Lung (tissue), 11 donors: ENCODE measurements at regions not wholly inside any gene's neighbourhood (a gene's known extent, or its start where the extent isn't known, plus 50 kb on each side); places are given as distances from the start of the nearest gene placed in this dataset.

Experiments used
- ATAC-seq: fragments of 200-7000 bp; cut with Tn5 transposase; one replicate; pipeline ENCODE4 v1.9.1; 2020; ENCODE audit warnings: moderate number of reproducible peaks; ENCODE audit not compliant: insufficient read depth, low FRiP score
- DNase-seq, 3 donors: peaks; one replicate each; pipeline ENCODE4 v3.0.0-alpha.2; 2013 to 2017
- H3K27ac ChIP-seq, 2 donors: one replicate each; pipeline ENCODE4 v1.5.1; 2013; ENCODE audit warnings: mild to moderate bottlenecking in 2 of 2, moderate library complexity in 2 of 2, control low read depth in 1 of 2, inconsistent platforms in 1 of 2, low read depth in 1 of 2, low read length in 1 of 2
- H3K27me3 ChIP-seq, 3 donors: one replicate each; pipeline ENCODE4 v1.5.1; 2013; ENCODE audit warnings: low read length in 2 of 3; ENCODE audit not compliant: control insufficient read depth in 3 of 3, insufficient read depth in 3 of 3
- H3K36me3 ChIP-seq, 4 donors: one replicate each; pipeline ENCODE4 v1.5.1; 2013; ENCODE audit warnings: low read length in 4 of 4, mild to moderate bottlenecking in 1 of 4, moderate library complexity in 1 of 4; ENCODE audit not compliant: control insufficient read depth in 4 of 4, insufficient read depth in 4 of 4
- H3K4me1 ChIP-seq, 5 donors: one replicate each; pipeline ENCODE4 v1.5.1; 2013; ENCODE audit warnings: low read length in 5 of 5, mild to moderate bottlenecking in 2 of 5, moderate library complexity in 1 of 5; ENCODE audit not compliant: control insufficient read depth in 5 of 5, insufficient read depth in 5 of 5
- H3K4me3 ChIP-seq: one replicate; pipeline ENCODE4 v1.5.1; 2013; ENCODE audit warnings: mild to moderate bottlenecking, control low read depth, moderate library complexity
- H3K9ac ChIP-seq, 2 donors: one replicate each; pipeline ENCODE4 v1.5.1; 2013; ENCODE audit warnings: low read length in 2 of 2, control low read depth in 1 of 2; ENCODE audit not compliant: insufficient read depth in 1 of 2
- H3K9me3 ChIP-seq, 4 donors: one replicate each; pipeline ENCODE4 v1.5.1; 2013; ENCODE audit warnings: low read length in 3 of 4, mild to moderate bottlenecking in 1 of 4, moderate library complexity in 1 of 4; ENCODE audit not compliant: control insufficient read depth in 4 of 4, insufficient read depth in 3 of 4
- WGBS, 2 donors: extraction: QIAGEN DNeasy Blood & Tissue Kit; methylation state at CpG; one replicate each; pipeline ENCODE4 v1.1.7; 2013; 5-methylcytosine and 5-hydroxymethylcytosine counted together
- TF ChIP-seq, protein P1 (sequence below): IDR thresholded peaks from 2 replicates; pipeline ENCODE4 v1.5.1; 2012; ENCODE audit warnings: mild to moderate bottlenecking; ENCODE audit errors: control extremely low read depth, extremely low read depth
- donor health status: control.
- donor health status: control.
- donor health status: Bipolar disorder and iron deficiency.
- donor health status: healthy.
- donor health status: DM: yes; HTN: yes; CAD: no.

DNA sequence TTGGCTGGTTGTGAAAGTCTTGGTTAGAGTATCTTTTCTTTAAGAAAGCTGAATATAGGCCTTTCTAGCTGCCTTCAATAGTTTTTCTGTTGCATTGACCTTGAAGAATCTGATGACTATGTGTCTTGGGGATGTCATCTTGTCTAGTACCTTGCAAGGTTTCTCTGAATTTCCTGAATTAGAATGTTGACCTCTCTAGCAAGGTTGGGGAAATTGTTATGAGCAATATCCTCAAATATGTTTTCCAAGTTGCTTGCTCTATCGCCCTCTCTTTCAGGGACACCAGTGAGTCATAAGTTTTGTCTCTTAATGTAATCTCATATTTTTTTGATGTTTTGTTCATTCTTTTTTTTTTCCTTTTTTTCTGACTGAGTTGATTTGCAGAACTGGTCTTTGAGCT is 194.7 kb downstream of the RAB28 start:
- TF ChIP-seq, protein P1, sequence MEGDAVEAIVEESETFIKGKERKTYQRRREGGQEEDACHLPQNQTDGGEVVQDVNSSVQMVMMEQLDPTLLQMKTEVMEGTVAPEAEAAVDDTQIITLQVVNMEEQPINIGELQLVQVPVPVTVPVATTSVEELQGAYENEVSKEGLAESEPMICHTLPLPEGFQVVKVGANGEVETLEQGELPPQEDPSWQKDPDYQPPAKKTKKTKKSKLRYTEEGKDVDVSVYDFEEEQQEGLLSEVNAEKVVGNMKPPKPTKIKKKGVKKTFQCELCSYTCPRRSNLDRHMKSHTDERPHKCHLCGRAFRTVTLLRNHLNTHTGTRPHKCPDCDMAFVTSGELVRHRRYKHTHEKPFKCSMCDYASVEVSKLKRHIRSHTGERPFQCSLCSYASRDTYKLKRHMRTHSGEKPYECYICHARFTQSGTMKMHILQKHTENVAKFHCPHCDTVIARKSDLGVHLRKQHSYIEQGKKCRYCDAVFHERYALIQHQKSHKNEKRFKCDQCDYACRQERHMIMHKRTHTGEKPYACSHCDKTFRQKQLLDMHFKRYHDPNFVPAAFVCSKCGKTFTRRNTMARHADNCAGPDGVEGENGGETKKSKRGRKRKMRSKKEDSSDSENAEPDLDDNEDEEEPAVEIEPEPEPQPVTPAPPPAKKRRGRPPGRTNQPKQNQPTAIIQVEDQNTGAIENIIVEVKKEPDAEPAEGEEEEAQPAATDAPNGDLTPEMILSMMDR, result no peak
- H3K9ac ChIP-seq, result no peak overlapping the region
- ATAC-seq, result no peak

DNA sequence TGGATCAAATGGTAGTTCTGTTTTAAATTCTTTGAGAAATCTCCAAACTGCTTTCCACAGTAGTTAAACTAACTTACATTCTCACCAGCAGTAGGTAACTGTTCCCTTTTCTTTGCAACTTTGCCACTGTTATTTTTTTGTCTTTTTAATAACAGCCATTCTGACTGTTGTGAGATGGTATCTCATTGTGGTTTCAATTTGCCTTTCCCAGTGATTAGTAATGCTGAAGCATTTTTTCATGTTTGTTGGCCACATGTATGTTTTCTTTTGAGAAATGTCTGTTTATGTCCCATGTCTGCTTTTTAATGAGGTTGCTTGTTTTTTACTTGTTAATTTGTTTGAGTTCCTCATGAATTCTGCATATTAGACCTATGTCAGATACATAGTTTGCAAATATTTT is 198.8 kb downstream of the RAB28 start:
- ATAC-seq, result no peak
- Histone ChIP-seq H3K9me3 (peaks cover 0 to under 1% (median 0%) of the 10 kb centered on the region in 4 donors), H3K27me3 (no peaks in the 10 kb centered on the region), H3K4me1 (no peaks in the 10 kb centered on the region), H3K36me3 (peaks cover 0 to 2% (median 0%) of the 10 kb centered on the region in 4 donors), H3K4me3 (no peak overlapping the region), H3K9ac (no peak overlapping the region), H3K27ac (no peak overlapping the region)
- DNase-seq, result no peak
- TF ChIP-seq, protein P1, result no peak

More for the DNA sequence above, 194.7 kb downstream of the RAB28 start:
- H3K27ac ChIP-seq, result no peak overlapping the region
- H3K36me3 ChIP-seq, result no peaks in the 10 kb centered on the region
- no peak overlapping the region for H3K4me3 ChIP-seq
- peaks cover 0 to 3% (median 0%) of the 10 kb centered on the region in 5 donors for H3K4me1 ChIP-seq
- H3K27me3 ChIP-seq, result no peaks in the 10 kb centered on the region
- no peak for DNase-seq
- peaks cover 0 to 7% (median 0%) of the 10 kb centered on the region in 4 donors for H3K9me3 ChIP-seq
- 97% methylated on average over 1 of the region's 1 CpG for WGBS, 2 donors

DNA sequence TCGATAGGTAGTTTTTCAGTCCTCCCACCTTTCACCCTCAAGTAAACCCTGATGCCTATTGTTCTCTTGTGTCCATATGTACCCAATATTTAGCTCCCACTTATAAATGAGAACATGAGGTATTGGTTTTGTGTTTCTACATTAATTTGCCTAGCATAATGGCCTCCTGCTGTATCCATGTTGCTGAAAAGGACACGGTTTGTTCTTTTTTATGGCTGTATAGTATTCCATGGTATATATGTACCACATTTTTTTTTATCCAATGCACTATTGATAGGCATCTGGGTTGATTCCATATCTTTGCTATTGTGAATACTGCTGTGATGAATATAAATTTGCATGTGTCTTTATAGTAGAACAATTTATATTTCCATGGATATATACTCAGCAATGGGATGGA is 199.2 kb downstream of the RAB28 start:
- no peak for DNase-seq
- 88 to 91% methylated on average over 2 of the region's 2 CpGs for WGBS, 2 donors
- peaks cover 0 to 2% (median 0%) of the 10 kb centered on the region in 4 donors for H3K36me3 ChIP-seq

More for the DNA sequence above, 199.2 kb downstream of the RAB28 start:
- Histone ChIP-seq H3K27me3 (no peaks in the 10 kb centered on the region), H3K4me1 (no peaks in the 10 kb centered on the region), H3K9ac (no peak overlapping the region), H3K27ac (no peak overlapping the region), H3K4me3 (no peak overlapping the region), H3K9me3 (no peaks in the 10 kb centered on the region)
- ATAC-seq, result no peak
- TF ChIP-seq, protein P1, result no peak
